Fibroblast of mammary gland (primary cell): ENCODE measurements at regions not wholly inside any gene's neighbourhood (a gene's known extent, or its start where the extent isn't known, plus 50 kb on each side); places are given as distances from the start of the nearest gene placed in this dataset.

Source experiments
- DNase-seq: peaks from one replicate; pipeline ENCODE4 v3.0.0-alpha.2; 2010; ENCODE audit warnings: low read depth
- H3K4me3 ChIP-seq: 2 replicates; pipeline ENCODE4 v1.5.1; 2011; ENCODE audit warnings: low read depth, mild to moderate bottlenecking, low read length, moderate library complexity; ENCODE audit not compliant: control insufficient read depth
- TF ChIP-seq, protein P1 (sequence below): conservative IDR thresholded peaks from 2 replicates; pipeline ENCODE4 v1.5.1; 2011; ENCODE audit warnings: low read depth, low read length, inconsistent platforms; ENCODE audit not compliant: control insufficient read depth, insufficient read depth

GRCh38 chr14:31942166-31942841 is 134.8 kb upstream of the ARHGAP5 start:
- DNase-seq = no peak
- H3K4me3 ChIP-seq = no peak overlapping the region
- TF ChIP-seq, protein P1, sequence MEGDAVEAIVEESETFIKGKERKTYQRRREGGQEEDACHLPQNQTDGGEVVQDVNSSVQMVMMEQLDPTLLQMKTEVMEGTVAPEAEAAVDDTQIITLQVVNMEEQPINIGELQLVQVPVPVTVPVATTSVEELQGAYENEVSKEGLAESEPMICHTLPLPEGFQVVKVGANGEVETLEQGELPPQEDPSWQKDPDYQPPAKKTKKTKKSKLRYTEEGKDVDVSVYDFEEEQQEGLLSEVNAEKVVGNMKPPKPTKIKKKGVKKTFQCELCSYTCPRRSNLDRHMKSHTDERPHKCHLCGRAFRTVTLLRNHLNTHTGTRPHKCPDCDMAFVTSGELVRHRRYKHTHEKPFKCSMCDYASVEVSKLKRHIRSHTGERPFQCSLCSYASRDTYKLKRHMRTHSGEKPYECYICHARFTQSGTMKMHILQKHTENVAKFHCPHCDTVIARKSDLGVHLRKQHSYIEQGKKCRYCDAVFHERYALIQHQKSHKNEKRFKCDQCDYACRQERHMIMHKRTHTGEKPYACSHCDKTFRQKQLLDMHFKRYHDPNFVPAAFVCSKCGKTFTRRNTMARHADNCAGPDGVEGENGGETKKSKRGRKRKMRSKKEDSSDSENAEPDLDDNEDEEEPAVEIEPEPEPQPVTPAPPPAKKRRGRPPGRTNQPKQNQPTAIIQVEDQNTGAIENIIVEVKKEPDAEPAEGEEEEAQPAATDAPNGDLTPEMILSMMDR = no peak

GRCh38 chr14:31943217-31943799 is 133.8 kb upstream of the ARHGAP5 start:
- no peak for DNase-seq
- TF ChIP-seq, protein P1 = no peak

DNA sequence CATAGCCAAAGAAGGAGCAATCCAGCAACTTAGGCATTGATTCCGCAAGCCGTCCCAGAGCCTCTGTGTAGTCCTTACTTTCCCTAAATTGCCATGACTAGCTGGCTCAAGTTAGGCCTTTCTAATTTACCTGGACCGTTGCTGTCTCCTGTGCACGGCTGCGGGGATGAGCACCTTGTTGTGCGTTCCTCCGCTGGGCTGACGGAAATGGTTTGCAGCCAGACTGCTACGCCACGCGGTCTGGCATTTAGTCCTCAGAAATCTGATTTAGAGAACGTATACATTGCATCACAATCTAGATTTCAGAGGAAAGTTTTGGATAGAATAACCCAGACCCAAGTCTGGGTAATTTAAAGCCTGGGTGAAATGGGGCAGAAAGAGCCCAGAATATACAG is 133.2 kb upstream of the ARHGAP5 start:
- no peak overlapping the region for H3K4me3 ChIP-seq
- no peak for DNase-seq
- TF ChIP-seq, protein P1 = no peak

More at GRCh38 chr14:31943217-31943799, 133.8 kb upstream of the ARHGAP5 start:
- no peak overlapping the region for H3K4me3 ChIP-seq

DNA sequence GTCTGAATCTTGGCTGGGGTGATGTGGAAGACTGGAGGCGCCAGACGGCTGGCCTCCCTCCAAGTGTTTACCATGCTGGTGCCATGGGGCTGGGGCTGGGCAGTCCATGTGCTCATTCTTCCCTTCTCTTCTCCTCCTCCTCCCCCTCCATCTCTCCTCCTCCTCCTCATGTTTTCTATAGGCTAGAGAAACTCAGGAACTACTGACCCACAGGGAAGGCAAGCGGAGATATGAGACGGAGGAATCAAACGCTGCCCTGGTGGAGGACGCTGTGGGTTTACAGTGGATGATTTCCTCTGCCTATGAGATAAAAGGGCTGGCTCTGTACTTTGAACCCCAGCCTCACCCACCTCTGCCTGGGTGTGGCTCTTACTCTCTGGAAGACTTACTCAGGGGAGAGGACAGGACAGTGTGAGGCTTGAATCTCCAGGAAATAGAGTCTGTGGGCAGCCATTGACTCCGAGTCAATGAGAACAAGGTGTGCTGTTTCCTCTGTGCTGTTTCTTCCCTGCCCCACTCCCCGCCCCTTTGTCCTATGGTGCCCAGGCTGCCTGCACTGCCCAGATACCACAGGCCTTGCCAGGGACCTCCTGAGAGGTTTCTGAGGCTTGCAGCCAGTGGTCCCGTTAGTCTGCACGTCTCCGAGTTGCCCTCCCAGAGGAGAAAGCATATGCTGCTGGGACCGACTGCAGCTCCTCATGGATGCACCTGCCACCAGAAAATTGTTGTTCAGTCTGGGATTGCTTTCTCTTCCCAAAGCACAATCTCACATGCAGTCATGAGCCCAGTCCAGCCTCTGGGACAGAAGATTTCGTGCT is 132.6 kb upstream of the ARHGAP5 start:
- H3K4me3 ChIP-seq = no peak overlapping the region
- TF ChIP-seq, protein P1 = no peak
- DNase-seq = no peak

- TF ChIP-seq, protein P1 = no peak
- no peak overlapping the region for H3K4me3 ChIP-seq
- DNase-seq = no peak
Observed at GRCh38 chr14:31945074-31945613, 132.0 kb upstream of the ARHGAP5 start.

GRCh38 chr14:31945701-31946100 is 131.4 kb upstream of the ARHGAP5 start:
- TF ChIP-seq, protein P1 = no peak
- DNase-seq = no peak
- no peak overlapping the region for H3K4me3 ChIP-seq
